HG03521 (cell line): ENCODE measurements at regions not wholly inside any gene's neighbourhood (a gene's known extent, or its start where the extent isn't known, plus 50 kb on each side); places are given as distances from the start of the nearest gene placed in this dataset.
"Not testable (repeated sequence)": the region's sequence is repeated elsewhere in the genome, so short reads cannot be mapped to it uniquely, and the experiment has no call there.

Experiments
- ATAC-seq: cut with Tn5 transposase; IDR thresholded peaks from one replicate; pipeline ENCODE4 v1.9.1; 2021; ENCODE audit warnings: mild to moderate bottlenecking, moderate library complexity; ENCODE audit not compliant: unreplicated experiment

- ATAC-seq = not testable (repeated sequence)
Observed at GRCh38 chr4:49222810-49223209, 236.7 kb downstream of the CWH43 start.

GRCh38 chr4:49226216-49226866, 240.3 kb downstream of the CWH43 start:
- ATAC-seq = not testable (repeated sequence)

DNA sequence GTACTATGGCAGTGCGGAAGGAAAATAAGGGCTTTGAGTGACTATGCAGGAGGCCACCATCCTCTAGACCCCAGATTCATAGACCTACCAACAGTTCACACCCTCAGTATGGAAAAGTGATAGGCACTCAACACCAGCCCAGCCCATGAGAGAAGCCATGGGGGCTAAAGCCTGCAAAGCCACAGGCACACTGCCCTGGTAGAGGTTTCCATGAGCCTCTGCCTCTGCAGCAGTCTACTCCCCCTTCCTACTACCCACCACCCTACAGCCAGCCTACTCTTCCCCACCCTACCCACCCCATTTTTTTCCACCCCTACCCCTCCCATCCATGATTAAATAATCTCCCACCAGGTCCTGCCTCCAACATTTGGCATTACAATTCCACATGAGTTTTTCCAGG, 241.9 kb downstream of the CWH43 start:
- not testable (repeated sequence) for ATAC-seq

DNA sequence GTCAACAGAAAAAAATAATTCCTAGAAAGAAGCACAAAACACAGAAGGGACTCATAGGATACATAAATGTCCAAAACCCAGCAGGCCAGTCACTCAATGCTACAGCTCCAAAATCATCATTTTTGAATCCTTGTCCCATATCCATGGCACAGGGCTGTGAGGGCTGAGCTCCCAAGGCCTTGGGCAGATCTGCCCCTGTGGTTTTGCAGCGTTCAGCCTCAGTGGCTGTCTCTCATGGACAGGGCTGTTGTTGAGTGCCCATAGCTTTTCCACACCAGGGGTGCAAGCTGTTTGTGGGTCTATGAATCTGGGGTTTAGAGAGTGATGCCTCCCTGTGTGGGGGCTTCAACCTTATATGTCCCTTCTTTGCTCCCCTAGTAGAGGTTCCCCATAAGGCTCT, 243.2 kb downstream of the CWH43 start:
- not testable (repeated sequence) for ATAC-seq

DNA sequence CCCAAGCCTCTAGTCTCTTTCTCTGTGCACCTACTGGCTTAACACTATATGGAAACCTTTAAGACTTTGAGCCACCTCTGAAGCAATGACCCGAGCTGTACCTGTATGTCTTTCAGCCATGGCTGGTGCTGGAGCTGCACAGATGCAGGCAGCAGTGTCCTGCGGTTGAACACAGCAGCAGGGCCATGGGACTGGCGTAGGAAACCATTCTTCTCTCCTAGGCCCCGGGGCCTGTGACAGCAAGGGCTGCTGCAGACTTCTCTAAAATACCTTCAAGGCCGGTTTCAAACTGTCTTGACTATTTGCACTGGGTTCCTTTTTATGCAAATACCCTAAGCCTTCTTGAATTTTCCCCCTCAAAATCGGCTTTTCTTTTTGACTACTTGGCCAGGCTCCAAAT, 243.6 kb downstream of the CWH43 start:
- not testable (repeated sequence) for ATAC-seq

DNA sequence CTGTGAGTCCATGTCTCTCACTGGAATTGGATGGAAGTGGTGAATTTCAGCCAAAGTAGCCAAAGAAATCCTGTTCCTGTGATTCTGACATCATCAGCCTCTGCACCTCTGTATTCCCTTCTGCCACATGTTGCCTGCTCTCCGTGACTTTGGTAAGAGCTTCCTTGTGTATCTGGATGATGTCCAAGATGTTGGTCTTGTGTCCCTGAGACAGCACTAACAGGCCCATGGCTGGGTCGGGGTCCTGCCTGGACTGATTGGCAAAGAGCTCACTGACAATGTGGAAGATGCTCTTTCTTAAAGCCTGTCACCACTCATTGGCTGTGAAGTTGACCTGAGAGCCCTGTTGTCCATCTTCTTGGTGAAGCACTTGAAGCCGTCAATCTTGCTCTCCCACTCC, 247.3 kb downstream of the CWH43 start:
- not testable (repeated sequence) for ATAC-seq

DNA sequence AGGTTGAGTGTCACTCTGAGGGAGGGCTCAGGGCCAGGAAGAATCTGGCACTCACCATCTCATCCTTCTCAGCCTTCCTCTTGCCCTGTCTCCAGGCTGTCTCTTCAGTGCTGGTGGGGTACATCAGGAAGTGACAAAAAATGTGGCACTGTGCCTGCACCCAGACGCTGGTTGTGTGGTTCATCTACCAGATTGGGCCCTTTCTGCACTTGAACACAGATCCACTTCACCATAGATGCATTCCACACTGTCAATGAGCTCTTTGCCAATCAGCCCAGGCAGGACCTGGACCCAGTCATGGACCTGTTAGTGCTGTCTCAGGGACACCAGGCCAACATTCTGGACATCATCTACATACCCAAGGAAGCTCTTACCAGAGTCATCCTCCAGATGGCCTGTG, 247.7 kb downstream of the CWH43 start:
- ATAC-seq = not testable (repeated sequence)

DNA sequence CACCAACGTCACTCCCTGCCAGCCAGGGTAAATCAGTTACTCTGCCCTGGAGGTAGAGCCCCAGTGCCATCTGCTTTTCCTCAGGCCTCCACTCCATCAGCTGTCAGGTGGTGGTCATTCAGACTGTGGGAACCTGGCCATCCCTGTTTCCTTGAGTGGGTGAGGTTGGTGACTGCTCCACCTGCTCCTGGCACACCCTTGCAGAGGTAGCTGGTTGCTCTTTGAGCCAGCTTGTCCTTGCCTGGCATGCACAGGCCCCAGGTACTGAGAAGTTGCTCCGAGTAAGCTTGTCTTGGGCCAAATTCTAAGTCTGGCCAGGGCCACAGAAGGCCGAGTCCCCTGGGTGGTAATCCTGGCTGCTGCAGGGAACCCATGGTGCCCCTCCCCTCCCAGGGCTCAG, 248.3 kb downstream of the CWH43 start:
- ATAC-seq = not testable (repeated sequence)

- ATAC-seq = not testable (repeated sequence)
Observed at GRCh38 chr4:49235413-49236160, 249.5 kb downstream of the CWH43 start.

- ATAC-seq = not testable (repeated sequence)
Observed at GRCh38 chr4:49236474-49236873, 250.4 kb downstream of the CWH43 start.

DNA sequence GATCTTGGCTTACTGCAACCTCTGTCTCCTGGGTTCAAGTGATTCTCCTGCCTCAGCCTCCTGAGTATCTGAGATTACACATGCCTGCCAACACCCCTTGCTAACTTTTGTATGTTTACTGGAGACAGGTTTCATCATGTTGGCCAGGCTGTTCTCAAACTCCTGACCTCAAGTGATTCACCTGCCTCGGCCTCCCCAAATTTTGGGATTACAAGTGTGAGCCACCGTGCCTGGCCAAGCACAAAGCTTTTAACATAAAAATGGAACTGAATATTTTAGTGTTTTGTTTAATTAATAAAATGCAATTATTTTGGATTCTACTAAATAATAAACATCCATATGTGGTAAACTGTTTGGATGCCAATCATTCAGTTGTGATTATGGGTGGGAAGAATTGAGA, 255.2 kb downstream of the CWH43 start:
- not testable (repeated sequence) for ATAC-seq

DNA sequence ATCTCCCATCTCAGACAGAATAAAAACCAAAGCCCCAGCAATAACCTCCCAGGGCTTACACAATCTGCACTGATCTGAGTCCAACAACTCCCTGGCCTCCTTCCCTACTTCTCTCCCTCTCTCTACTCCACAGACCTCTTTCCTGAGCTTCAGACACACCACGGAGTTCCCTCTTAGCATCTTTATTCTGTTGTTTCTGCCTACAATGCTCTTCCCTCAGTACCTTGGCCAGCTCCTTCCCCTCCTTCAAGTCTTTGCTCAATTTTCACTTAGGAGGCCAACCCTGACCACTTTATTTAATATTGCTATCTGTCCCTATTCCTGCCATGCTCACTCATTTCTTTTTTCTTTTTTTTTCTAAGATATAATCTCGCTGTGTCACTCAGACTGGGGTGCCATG, 276.7 kb downstream of the CWH43 start:
- ATAC-seq = not testable (repeated sequence)

GRCh38 chr4:49270435-49270834, 284.4 kb downstream of the CWH43 start:
- ATAC-seq = not testable (repeated sequence)

GRCh38 chr4:49270912-49271311, 284.8 kb downstream of the CWH43 start:
- ATAC-seq = not testable (repeated sequence)

GRCh38 chr4:49285905-49286304, 299.8 kb downstream of the CWH43 start:
- ATAC-seq = not testable (repeated sequence)

- not testable (repeated sequence) for ATAC-seq
Observed at GRCh38 chr4:49286926-49287745, 301.1 kb downstream of the CWH43 start.

- not testable (repeated sequence) for ATAC-seq
Observed at GRCh38 chr4:49287893-49288292, 301.8 kb downstream of the CWH43 start.

- ATAC-seq = not testable (repeated sequence)
Observed at GRCh38 chr4:49288796-49289195, 302.7 kb downstream of the CWH43 start.

GRCh38 chr4:49314815-49315214, 328.7 kb downstream of the CWH43 start:
- not testable (repeated sequence) for ATAC-seq

GRCh38 chr4:49320725-49321410, 334.8 kb downstream of the CWH43 start:
- not testable (repeated sequence) for ATAC-seq
